KMS-11 (cell line): ENCODE measurements at regions not wholly inside any gene's neighbourhood (a gene's known extent, or its start where the extent isn't known, plus 50 kb on each side); places are given as distances from the start of the nearest gene placed in this dataset.

Source experiments
- H2AFZ ChIP-seq: fragments of 200-600 bp; sonication (generic); 2 replicates; pipeline ENCODE4 v1.6.1; 2016; ENCODE audit warnings: antibody characterized with exemption, mixed run types, low read depth
- H3K27ac ChIP-seq: fragments of 200-600 bp; sonication (generic); 2 replicates; pipeline ENCODE4 v1.6.1; 2016; ENCODE audit warnings: mild to moderate bottlenecking, mixed run types
- H3K27me3 ChIP-seq: fragments of 200-600 bp; sonication (generic); 2 replicates; pipeline ENCODE4 v1.6.1; 2017; ENCODE audit warnings: mild to moderate bottlenecking, low read depth, mixed run types, moderate library complexity; ENCODE audit not compliant: insufficient read depth
- H3K36me3 ChIP-seq: fragments of 200-600 bp; sonication (generic); 2 replicates; pipeline ENCODE4 v1.6.1; 2017; ENCODE audit warnings: mild to moderate bottlenecking, mixed run types; ENCODE audit not compliant: insufficient read depth
- H3K4me1 ChIP-seq: fragments of 200-600 bp; sonication (generic); 2 replicates; pipeline ENCODE4 v1.6.1; 2016; ENCODE audit warnings: mild to moderate bottlenecking, low read depth, mixed run types; ENCODE audit not compliant: poor library complexity, severe bottlenecking
- H3K4me2 ChIP-seq: fragments of 200-600 bp; sonication (generic); 2 replicates; pipeline ENCODE4 v1.7.0; 2016; ENCODE audit warnings: mild to moderate bottlenecking, mixed run types
- H3K4me3 ChIP-seq: fragments of 200-600 bp; sonication (generic); IDR thresholded peaks from 2 replicates; pipeline ENCODE4 v1.6.1; 2017; ENCODE audit warnings: low read depth, low read length, mixed read lengths; ENCODE audit not compliant: insufficient read depth
- H3K79me2 ChIP-seq: fragments of 200-600 bp; sonication (generic); 2 replicates; pipeline ENCODE4 v1.6.1; 2016; ENCODE audit warnings: low read depth, mixed run types; ENCODE audit not compliant: insufficient read depth
- H3K9ac ChIP-seq: fragments of 200-600 bp; sonication (generic); 2 replicates; pipeline ENCODE4 v1.6.1; 2016; ENCODE audit warnings: mild to moderate bottlenecking, mixed run types
- H4K20me1 ChIP-seq: fragments of 200-600 bp; sonication (generic); 2 replicates; pipeline ENCODE4 v1.6.1; 2016; ENCODE audit warnings: mild to moderate bottlenecking, mixed run types; ENCODE audit not compliant: insufficient read depth
- TF ChIP-seq, protein P1 (sequence below): fragments of 200-600 bp; sonication (generic); conservative IDR thresholded peaks from 2 replicates; pipeline ENCODE4 v1.6.1; 2017; ENCODE audit warnings: low read depth, mild to moderate bottlenecking, antibody characterized with exemption, low read length, moderate library complexity, mixed read lengths

GRCh38 chr11:128343135-128343514 lies 244.2 kb downstream of the ETS1 start:
- peaks cover 50% of the 10 kb centered on the region for H3K4me1 ChIP-seq
- peak overlapping the region; percentile 24; the same call in 1 of the 2 replicates for H3K9ac ChIP-seq
- H3K4me2 ChIP-seq = peak overlapping the region; percentile 30
- no peaks in the 10 kb centered on the region for H3K79me2 ChIP-seq
- no peak overlapping the region for H3K4me3 ChIP-seq
- H3K36me3 ChIP-seq = no peaks in the 10 kb centered on the region
- peak overlapping the region; percentile 79 for H3K27ac ChIP-seq
- no peaks in the 10 kb centered on the region for H4K20me1 ChIP-seq
- peak overlapping the region; percentile 16; the same call in 1 of the 2 replicates for H2AFZ ChIP-seq
- TF ChIP-seq, protein P1, sequence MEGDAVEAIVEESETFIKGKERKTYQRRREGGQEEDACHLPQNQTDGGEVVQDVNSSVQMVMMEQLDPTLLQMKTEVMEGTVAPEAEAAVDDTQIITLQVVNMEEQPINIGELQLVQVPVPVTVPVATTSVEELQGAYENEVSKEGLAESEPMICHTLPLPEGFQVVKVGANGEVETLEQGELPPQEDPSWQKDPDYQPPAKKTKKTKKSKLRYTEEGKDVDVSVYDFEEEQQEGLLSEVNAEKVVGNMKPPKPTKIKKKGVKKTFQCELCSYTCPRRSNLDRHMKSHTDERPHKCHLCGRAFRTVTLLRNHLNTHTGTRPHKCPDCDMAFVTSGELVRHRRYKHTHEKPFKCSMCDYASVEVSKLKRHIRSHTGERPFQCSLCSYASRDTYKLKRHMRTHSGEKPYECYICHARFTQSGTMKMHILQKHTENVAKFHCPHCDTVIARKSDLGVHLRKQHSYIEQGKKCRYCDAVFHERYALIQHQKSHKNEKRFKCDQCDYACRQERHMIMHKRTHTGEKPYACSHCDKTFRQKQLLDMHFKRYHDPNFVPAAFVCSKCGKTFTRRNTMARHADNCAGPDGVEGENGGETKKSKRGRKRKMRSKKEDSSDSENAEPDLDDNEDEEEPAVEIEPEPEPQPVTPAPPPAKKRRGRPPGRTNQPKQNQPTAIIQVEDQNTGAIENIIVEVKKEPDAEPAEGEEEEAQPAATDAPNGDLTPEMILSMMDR = no peak
- no peaks in the 10 kb centered on the region for H3K27me3 ChIP-seq

DNA sequence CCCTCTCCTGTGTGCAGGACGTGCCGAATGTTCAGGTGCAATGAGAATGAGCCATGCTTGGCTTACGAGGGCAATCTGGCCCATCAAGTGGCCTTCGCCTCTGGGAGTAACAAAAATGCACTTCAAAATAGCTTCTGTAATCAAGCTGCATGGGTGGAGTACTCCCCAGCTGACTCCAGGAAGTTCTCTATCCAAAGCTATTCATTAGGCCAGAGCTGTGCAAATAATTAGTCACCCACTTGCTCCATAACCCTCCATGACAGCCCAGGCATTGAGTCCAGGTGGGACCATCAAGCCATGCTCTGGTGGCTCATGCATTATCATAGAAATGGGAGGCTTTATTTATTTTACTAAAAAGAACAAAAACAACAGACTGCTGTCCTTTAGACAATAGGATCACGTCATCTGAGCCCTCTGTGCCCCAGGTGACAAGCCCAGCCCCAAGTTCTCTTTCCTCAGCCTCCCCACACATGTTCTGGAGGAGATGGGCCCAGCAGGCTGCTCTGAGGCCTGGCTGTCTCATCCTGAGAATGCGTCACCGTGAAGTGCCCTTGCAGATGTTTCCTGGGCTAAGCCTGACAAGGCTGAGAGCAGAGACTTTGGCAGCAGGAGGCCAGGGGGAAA lies 244.7 kb downstream of the ETS1 start:
- Histone ChIP-seq H3K36me3 (no peaks in the 10 kb centered on the region), H2AFZ (peak overlapping the region; percentile 16; the same call in 1 of the 2 replicates), H3K79me2 (no peaks in the 10 kb centered on the region), H3K9ac (peak overlapping the region; percentile 24; the same call in 1 of the 2 replicates), H3K4me2 (peak overlapping the region; percentile 30), H3K4me1 (peaks cover 50% of the 10 kb centered on the region), H3K27ac (peak overlapping the region; percentile 79), H3K4me3 (no peak overlapping the region), H4K20me1 (no peaks in the 10 kb centered on the region), H3K27me3 (no peaks in the 10 kb centered on the region)
- TF ChIP-seq, protein P1 = no peak

GRCh38 chr11:128341280-128342248 lies 245.8 kb downstream of the ETS1 start:
- Histone ChIP-seq H3K27me3 (no peaks in the 10 kb centered on the region), H2AFZ (no peak overlapping the region; the same call in 1 of the 2 replicates), H3K9ac (no peak overlapping the region), H4K20me1 (no peaks in the 10 kb centered on the region), H3K27ac (peak overlapping the region; percentile 79), H3K36me3 (no peaks in the 10 kb centered on the region), H3K4me1 (peaks cover 50% of the 10 kb centered on the region), H3K4me3 (no peak overlapping the region), H3K79me2 (no peaks in the 10 kb centered on the region), H3K4me2 (0 out of 2 replicates have a peak overlapping the region, but pooled peaks have one; percentile 30)
- TF ChIP-seq, protein P1 = no peak

DNA sequence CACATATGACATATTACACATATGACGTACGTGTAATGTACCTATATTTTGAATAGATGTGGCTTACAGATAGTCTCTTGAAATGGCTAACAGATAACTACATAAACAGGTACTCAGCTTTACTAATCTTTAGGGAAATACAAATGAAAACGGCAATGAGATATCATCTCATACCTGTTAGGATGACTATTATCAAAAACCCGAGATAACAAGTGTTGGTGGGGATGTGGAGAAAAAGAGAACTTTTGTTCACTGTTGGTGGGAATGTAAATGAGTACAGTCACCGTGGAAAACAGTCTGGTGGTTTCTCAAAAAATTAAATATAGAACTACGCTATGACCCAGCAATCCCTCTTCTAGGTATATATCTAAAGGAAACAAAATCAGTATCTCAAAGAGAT lies 247.6 kb downstream of the ETS1 start:
- no peaks in the 10 kb centered on the region for H3K79me2 ChIP-seq
- H3K9ac ChIP-seq = no peak overlapping the region
- H4K20me1 ChIP-seq = no peaks in the 10 kb centered on the region
- H2AFZ ChIP-seq = no peak overlapping the region
- H3K4me2 ChIP-seq = no peak overlapping the region
- H3K27ac ChIP-seq = no peak overlapping the region
- no peaks in the 10 kb centered on the region for H3K27me3 ChIP-seq
- TF ChIP-seq, protein P1 = no peak
- no peak overlapping the region for H3K4me3 ChIP-seq
- peaks cover 36% of the 10 kb centered on the region for H3K4me1 ChIP-seq
- H3K36me3 ChIP-seq = no peaks in the 10 kb centered on the region
